Naive thymus-derived CD8-positive, alpha-beta T cell (primary cell): ENCODE measurements at regions not wholly inside any gene's neighbourhood (a gene's known extent, or its start where the extent isn't known, plus 50 kb on each side); places are given as distances from the start of the nearest gene placed in this dataset.

Experiments used
- ATAC-seq, 2 donors: fragments of 150-1000 bp; cut with Tn5 transposase in 1 of 2; sonication (Bioruptor Pico), chemical (Tn5 transposase) in 1 of 2; 1 replicate in 1 of 2; 2 replicates in 1 of 2; pipeline ENCODE4 v1.10.0; 2021; ENCODE audit warnings: mild to moderate bottlenecking in 2 of 2, moderate library complexity in 2 of 2
- POLR2A ChIA-PET: fragments of 350-600 bp; sonication (Branson Sonifier 250); formaldehyde crosslinking; loops from one replicate; lab custom pipeline; 2021; ENCODE audit warnings: antibody characterized with exemption; lab: Charles Lee
- DNase-seq, 10 donors: peaks; one replicate each; pipeline versions ENCODE4 v3.0.0 to v3.0.0-alpha.2; 2020 to 2022
- H3K27ac Mint-ChIP-seq, 10 donors: one replicate each; pipeline ENCODE4 v1.8.0; 2020 to 2022; ENCODE audit warnings: mild to moderate bottlenecking in 10 of 10, mixed read lengths in 10 of 10, moderate library complexity in 4 of 10, inconsistent platforms in 1 of 10
- H3K27me3 Mint-ChIP-seq, 5 donors: one replicate each; pipeline ENCODE4 v1.8.0; 2021 to 2022; ENCODE audit warnings: mixed read lengths in 5 of 5
- H3K36me3 Mint-ChIP-seq, 3 donors: one replicate each; pipeline ENCODE4 v1.8.0; 2020 to 2022; ENCODE audit warnings: mixed read lengths in 3 of 3, mild to moderate bottlenecking in 2 of 3, inconsistent platforms in 1 of 3
- H3K4me1 Mint-ChIP-seq, 4 donors: one replicate each; pipeline ENCODE4 v1.8.0; 2021 to 2022; ENCODE audit warnings: mixed read lengths in 4 of 4
- H3K4me3 Mint-ChIP-seq, 10 donors: one replicate each; pipeline ENCODE4 v1.8.0; 2020 to 2022; ENCODE audit warnings: mild to moderate bottlenecking in 10 of 10, mixed read lengths in 10 of 10, moderate library complexity in 6 of 10, inconsistent platforms in 1 of 10
- H3K9me3 Mint-ChIP-seq, 9 donors: one replicate each; pipeline ENCODE4 v1.8.0; 2020 to 2022; ENCODE audit warnings: mixed read lengths in 9 of 9, mild to moderate bottlenecking in 3 of 9, inconsistent platforms in 1 of 9, moderate library complexity in 1 of 9

GRCh38 chr1:106843518-106843917 lies 213.0 kb upstream of the PRMT6 start:
- DNase-seq = no peak
- no peak for ATAC-seq
- Mint-ChIP-seq H3K27ac (no peak overlapping the region), H3K9me3 (peaks cover 0 to 4% (median 0%) of the 10 kb centered on the region in 9 donors), H3K4me1 (no peaks in the 10 kb centered on the region), H3K27me3 (no peaks in the 10 kb centered on the region), H3K36me3 (no peaks in the 10 kb centered on the region), H3K4me3 (no peak overlapping the region)
- POLR2A ChIA-PET = no interaction called here

DNA sequence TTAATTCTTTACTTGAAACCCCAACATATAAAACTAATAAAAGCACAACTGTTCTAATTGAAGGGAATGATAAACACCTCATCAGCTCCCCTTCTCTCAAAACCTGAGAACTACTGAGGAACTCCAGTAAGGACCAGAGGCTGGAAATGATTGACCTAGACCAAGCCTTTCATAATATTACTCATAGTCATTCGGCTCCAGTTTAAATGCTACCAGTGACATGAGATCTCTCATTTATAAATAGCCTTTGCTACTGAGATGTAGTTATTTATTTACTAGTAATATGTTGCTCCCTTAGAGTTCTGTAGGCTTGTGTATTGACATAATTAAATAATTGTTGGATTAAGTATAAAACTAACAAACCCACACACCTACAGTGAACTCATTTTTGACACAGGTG lies 209.8 kb upstream of the PRMT6 start:
- Mint-ChIP-seq H3K36me3 (no peaks in the 10 kb centered on the region), H3K4me3 (no peak overlapping the region), H3K27me3 (no peaks in the 10 kb centered on the region), H3K27ac (no peak overlapping the region), H3K9me3 (peaks cover 0 to 9% (median 2%) of the 10 kb centered on the region in 9 donors), H3K4me1 (no peaks in the 10 kb centered on the region)
- ATAC-seq (no peak), DNase-seq (no peak)
- POLR2A ChIA-PET = no interaction called here

DNA sequence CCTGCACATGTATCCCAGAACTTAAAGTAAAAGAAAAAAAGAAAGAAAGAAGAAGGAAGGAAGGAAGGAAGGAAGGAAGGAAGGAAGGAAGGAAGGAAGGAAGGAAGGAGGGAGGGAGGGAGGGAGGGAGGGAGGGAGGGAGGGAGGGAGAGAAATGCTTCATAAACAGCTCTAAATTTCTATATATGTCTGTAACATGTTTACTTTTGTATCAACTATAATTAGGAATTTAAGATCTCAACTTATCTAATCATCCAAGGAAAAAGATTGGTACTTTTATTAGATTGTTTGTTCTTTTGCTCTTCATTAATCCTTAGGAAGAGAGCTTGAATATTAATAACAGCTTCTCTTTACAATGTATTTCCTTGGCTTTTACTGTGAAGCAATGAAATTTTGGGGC lies 195.4 kb upstream of the PRMT6 start:
- no peaks in the 10 kb centered on the region for H3K36me3 Mint-ChIP-seq
- peaks cover 0 to 18% (median 10%) of the 10 kb centered on the region in 9 donors for H3K9me3 Mint-ChIP-seq
- no peak overlapping the region for H3K27ac Mint-ChIP-seq
- DNase-seq (no peak), ATAC-seq (no peak)
- no peaks in the 10 kb centered on the region for H3K4me1 Mint-ChIP-seq
- POLR2A ChIA-PET = no interaction called here
- no peaks in the 10 kb centered on the region for H3K27me3 Mint-ChIP-seq
- H3K4me3 Mint-ChIP-seq = no peak overlapping the region

DNA sequence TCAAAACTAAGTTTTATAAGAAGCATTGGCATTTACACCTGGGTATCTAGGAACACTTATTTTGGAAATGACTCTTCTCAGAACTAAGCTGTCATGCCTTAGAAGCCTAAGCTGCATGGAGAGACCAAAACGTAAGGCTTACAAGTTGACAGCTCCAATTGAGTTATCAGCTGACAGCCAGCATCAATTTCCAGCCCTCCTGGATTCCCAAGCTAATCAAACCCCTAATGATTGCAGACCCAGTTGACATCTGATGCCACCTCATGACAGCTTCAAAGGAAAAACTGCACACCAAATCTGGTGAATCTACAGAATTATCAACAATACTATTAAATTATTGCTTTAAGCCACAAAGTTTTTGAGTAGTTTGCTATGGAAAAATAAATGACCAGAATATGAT lies 187.6 kb upstream of the PRMT6 start:
- ATAC-seq = no peak
- POLR2A ChIA-PET = no interaction called here
- no peak overlapping the region for H3K27ac Mint-ChIP-seq

DNA sequence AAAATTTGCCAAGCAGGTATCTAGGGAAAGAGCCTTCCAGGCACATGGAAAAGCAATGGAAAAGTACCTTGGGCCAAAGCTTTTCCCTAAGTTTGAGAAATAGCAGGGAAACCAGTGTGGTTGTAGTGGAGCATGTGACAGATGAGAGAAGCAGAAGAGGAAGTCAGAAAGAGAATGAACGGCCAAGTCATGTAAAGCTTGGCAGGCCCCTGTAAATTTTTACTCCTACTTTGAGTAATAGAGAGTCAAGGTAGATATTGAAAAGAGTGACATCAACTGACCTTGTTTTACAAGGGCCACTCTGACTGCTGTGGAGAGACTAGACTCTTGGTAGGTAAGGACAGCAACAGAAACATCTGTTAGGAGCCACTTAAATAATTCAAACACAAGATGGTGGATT lies 180.9 kb upstream of the PRMT6 start:
- H3K27me3 Mint-ChIP-seq = peaks cover 0 to 15% (median 3%) of the 10 kb centered on the region in 5 donors
- no peaks in the 10 kb centered on the region for H3K4me1 Mint-ChIP-seq
- no peaks in the 10 kb centered on the region for H3K36me3 Mint-ChIP-seq
- H3K27ac Mint-ChIP-seq = peak overlapping the region in 1 of 10 donors; percentile 8
- POLR2A ChIA-PET = no interaction called here
- H3K9me3 Mint-ChIP-seq = peaks cover 0 to 24% (median 8%) of the 10 kb centered on the region in 9 donors
- no peak for DNase-seq
- ATAC-seq = no peak
- H3K4me3 Mint-ChIP-seq = no peak overlapping the region

More for the DNA sequence above, 187.6 kb upstream of the PRMT6 start:
- no peak for DNase-seq
- no peak overlapping the region for H3K4me3 Mint-ChIP-seq
- peaks cover 0 to 20% (median 6%) of the 10 kb centered on the region in 9 donors for H3K9me3 Mint-ChIP-seq
- H3K4me1 Mint-ChIP-seq = no peaks in the 10 kb centered on the region
- peaks cover 0 to 5% (median 0%) of the 10 kb centered on the region in 3 donors for H3K36me3 Mint-ChIP-seq
- peaks cover 0 to 3% (median 0%) of the 10 kb centered on the region in 5 donors for H3K27me3 Mint-ChIP-seq

DNA sequence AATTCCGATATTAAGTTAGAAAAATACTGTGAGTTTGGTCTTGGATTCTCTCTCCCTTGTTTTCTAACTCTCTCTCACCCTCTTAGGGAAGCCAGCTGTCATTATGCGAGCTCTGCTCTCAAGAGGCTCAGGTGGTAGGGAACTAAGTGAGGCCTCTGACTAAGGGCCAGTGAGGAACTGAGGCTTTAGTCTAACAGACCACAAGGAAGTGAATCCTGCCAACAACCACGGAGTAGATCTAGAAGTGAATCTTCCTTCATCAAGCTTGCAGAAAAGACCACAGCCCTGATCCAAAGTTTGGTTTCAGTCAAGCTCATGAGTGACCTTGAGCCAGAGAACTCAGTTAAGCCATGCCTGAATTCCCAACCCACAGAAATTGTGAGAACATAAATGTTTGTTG lies 180.1 kb upstream of the PRMT6 start:
- no peak for DNase-seq
- Mint-ChIP-seq H3K36me3 (no peaks in the 10 kb centered on the region), H3K27ac (no peak overlapping the region), H3K9me3 (peaks cover 0 to 24% (median 6%) of the 10 kb centered on the region in 9 donors), H3K27me3 (peaks cover 0 to 15% (median 3%) of the 10 kb centered on the region in 5 donors), H3K4me1 (no peaks in the 10 kb centered on the region), H3K4me3 (no peak overlapping the region)
- no peak for ATAC-seq
- POLR2A ChIA-PET = no interaction called here

- Mint-ChIP-seq H3K4me3 (no peak overlapping the region), H3K36me3 (no peaks in the 10 kb centered on the region), H3K9me3 (peaks cover 0 to 24% (median 8%) of the 10 kb centered on the region in 9 donors), H3K27ac (no peak overlapping the region), H3K4me1 (no peaks in the 10 kb centered on the region), H3K27me3 (peaks cover 0 to 15% (median 5%) of the 10 kb centered on the region in 5 donors)
- ATAC-seq (no peak), DNase-seq (no peak)
- POLR2A ChIA-PET = no interaction called here
These were observed 176.9 kb upstream of the PRMT6 start for GRCh38 chr1:106879538-106879937.

DNA sequence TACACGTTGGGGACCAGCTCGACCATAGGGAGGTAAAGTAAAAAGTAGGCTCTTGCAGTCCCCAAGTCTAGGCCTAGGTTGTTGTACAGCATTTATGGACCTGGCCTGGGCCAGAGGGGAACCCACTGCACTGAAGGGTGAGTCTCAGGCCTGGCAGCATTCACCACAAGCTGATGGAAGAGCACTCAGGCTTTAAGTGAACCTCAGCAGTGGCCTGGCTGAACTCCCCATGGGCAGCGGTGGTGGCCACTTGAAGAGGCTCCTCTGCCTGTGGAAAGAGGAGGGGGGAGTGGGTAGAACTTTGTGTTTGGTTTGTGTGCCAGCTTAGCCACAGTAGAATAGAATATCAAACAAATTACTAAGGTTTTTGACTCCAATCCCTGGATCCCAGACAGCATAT lies 176.2 kb upstream of the PRMT6 start:
- H3K36me3 Mint-ChIP-seq = no peaks in the 10 kb centered on the region
- no peaks in the 10 kb centered on the region for H3K4me1 Mint-ChIP-seq
- no peak for ATAC-seq
- H3K9me3 Mint-ChIP-seq = peaks cover 0 to 22% (median 10%) of the 10 kb centered on the region in 9 donors
- H3K27ac Mint-ChIP-seq = no peak overlapping the region
- POLR2A ChIA-PET = no interaction called here
- no peak for DNase-seq
- no peak overlapping the region for H3K4me3 Mint-ChIP-seq
- H3K27me3 Mint-ChIP-seq = peaks cover 0 to 15% (median 5%) of the 10 kb centered on the region in 5 donors

DNA sequence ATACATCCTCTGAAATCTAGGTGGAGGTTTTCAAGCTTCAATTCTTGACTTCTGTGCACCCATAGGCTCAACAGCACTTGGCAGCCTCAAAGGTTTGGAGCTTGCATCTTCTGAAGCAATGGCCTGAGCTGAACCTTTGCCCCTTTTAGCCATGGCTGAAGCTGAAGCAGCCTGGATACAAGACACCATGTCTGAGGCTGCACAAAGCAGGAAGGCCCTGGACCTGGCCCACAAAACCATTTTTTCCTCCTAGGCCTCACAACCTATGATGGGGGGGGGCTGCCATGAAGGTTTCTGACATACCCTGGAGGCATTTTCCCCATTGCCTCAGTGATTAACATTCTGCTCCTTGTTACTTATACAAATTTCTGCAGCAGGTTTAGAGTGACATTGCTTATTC lies 173.3 kb upstream of the PRMT6 start:
- Mint-ChIP-seq H3K9me3 (peaks cover 0 to 15% (median 7%) of the 10 kb centered on the region in 9 donors), H3K4me3 (no peak overlapping the region), H3K4me1 (no peaks in the 10 kb centered on the region), H3K36me3 (no peaks in the 10 kb centered on the region), H3K27ac (peak overlapping the region in 1 of 10 donors; percentile 50), H3K27me3 (peaks cover 0 to 15% (median 5%) of the 10 kb centered on the region in 5 donors)
- ATAC-seq (no peak), DNase-seq (no peak)
- POLR2A ChIA-PET = no interaction called here

GRCh38 chr1:106889059-106889458 lies 167.4 kb upstream of the PRMT6 start:
- POLR2A ChIA-PET = no interaction called here
- ATAC-seq (no peak), DNase-seq (no peak)
- H3K36me3 Mint-ChIP-seq = peaks cover 0 to 3% (median 0%) of the 10 kb centered on the region in 3 donors
- peaks cover 1 to 8% (median 2%) of the 10 kb centered on the region in 5 donors for H3K27me3 Mint-ChIP-seq
- no peaks in the 10 kb centered on the region for H3K4me1 Mint-ChIP-seq
- H3K27ac Mint-ChIP-seq = no peak overlapping the region
- H3K4me3 Mint-ChIP-seq = no peak overlapping the region
- peaks cover 0 to 17% (median 6%) of the 10 kb centered on the region in 9 donors for H3K9me3 Mint-ChIP-seq

GRCh38 chr1:106889583-106889982 lies 166.9 kb upstream of the PRMT6 start:
- H3K9me3 Mint-ChIP-seq = peaks cover 0 to 22% (median 6%) of the 10 kb centered on the region in 9 donors
- POLR2A ChIA-PET = no interaction called here
- no peak overlapping the region for H3K4me3 Mint-ChIP-seq
- no peaks in the 10 kb centered on the region for H3K4me1 Mint-ChIP-seq
- H3K36me3 Mint-ChIP-seq = peaks cover 0 to 3% (median 0%) of the 10 kb centered on the region in 3 donors
- DNase-seq = no peak
- H3K27me3 Mint-ChIP-seq = peaks cover 1 to 8% (median 2%) of the 10 kb centered on the region in 5 donors
- no peak overlapping the region for H3K27ac Mint-ChIP-seq
- ATAC-seq = no peak

GRCh38 chr1:106897976-106898375 lies 158.5 kb upstream of the PRMT6 start:
- Mint-ChIP-seq H3K9me3 (peaks cover 0 to 25% (median 7%) of the 10 kb centered on the region in 9 donors), H3K36me3 (peaks cover 0 to 3% (median 0%) of the 10 kb centered on the region in 3 donors), H3K27me3 (no peaks in the 10 kb centered on the region), H3K27ac (no peak overlapping the region), H3K4me1 (no peaks in the 10 kb centered on the region), H3K4me3 (no peak overlapping the region)
- DNase-seq (no peak), ATAC-seq (no peak)
- POLR2A ChIA-PET = no interaction called here

- H3K4me1 Mint-ChIP-seq = no peaks in the 10 kb centered on the region
- ATAC-seq (no peak), DNase-seq (no peak)
- no peak overlapping the region for H3K27ac Mint-ChIP-seq
- H3K4me3 Mint-ChIP-seq = no peak overlapping the region
- no peaks in the 10 kb centered on the region for H3K36me3 Mint-ChIP-seq
- peaks cover 0 to 24% (median 5%) of the 10 kb centered on the region in 9 donors for H3K9me3 Mint-ChIP-seq
- POLR2A ChIA-PET = no interaction called here
- no peaks in the 10 kb centered on the region for H3K27me3 Mint-ChIP-seq
These were observed 156.8 kb upstream of the PRMT6 start for GRCh38 chr1:106899644-106900043.

DNA sequence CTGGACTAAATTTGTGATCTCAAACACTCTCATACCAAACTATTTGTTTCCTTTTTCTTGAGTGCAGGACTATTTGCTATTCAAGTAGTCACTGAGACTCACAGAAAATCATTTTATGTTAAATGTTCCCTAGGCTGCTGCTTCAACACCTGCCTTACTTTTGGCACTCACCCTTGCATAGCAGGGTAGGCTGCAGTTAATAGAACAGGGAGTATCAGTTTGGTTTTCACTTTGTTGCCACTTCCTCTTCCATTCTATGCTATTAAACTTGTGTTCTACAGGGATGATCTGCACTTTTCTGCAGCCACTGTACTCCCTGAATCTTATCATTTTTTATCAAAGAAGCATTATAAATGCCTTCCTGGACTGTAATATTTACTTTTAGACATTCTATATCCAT lies 148.7 kb upstream of the PRMT6 start:
- H3K27me3 Mint-ChIP-seq = peaks cover 0 to 2% (median 0%) of the 10 kb centered on the region in 5 donors
- no peaks in the 10 kb centered on the region for H3K36me3 Mint-ChIP-seq
- no peak overlapping the region for H3K4me3 Mint-ChIP-seq
- no peaks in the 10 kb centered on the region for H3K4me1 Mint-ChIP-seq
- ATAC-seq (no peak), DNase-seq (no peak)
- H3K27ac Mint-ChIP-seq = no peak overlapping the region
- peaks cover 0 to 14% (median 4%) of the 10 kb centered on the region in 9 donors for H3K9me3 Mint-ChIP-seq
- POLR2A ChIA-PET = no interaction called here
